Neural cell (in vitro differentiated cells): ENCODE measurements at regions not wholly inside any gene's neighbourhood (a gene's known extent, or its start where the extent isn't known, plus 50 kb on each side); places are given as distances from the start of the nearest gene placed in this dataset.

Experiments used
- H2AFZ ChIP-seq: fragments of 200-600, 300-800 bp; sonication (generic), shearing (Covaris generic); 2 replicates; pipeline ENCODE4 v1.6.0; 2014; ENCODE audit warnings: low read depth, mild to moderate bottlenecking, antibody characterized with exemption, low read length, moderate library complexity
- H3F3A ChIP-seq: fragments of 200-600 bp; shearing (Covaris generic); 2 replicates; pipeline ENCODE4 v1.6.1; 2016; ENCODE audit warnings: mild to moderate bottlenecking, moderate library complexity, mixed read lengths, antibody characterized with exemption, low read length; ENCODE audit not compliant: insufficient read depth, poor library complexity, severe bottlenecking
- H3K27ac ChIP-seq: fragments of 200-600, 300-800 bp; sonication (generic), shearing (Covaris generic); 2 replicates; pipeline ENCODE4 v1.5.1; 2014; ENCODE audit warnings: mild to moderate bottlenecking, low read length, moderate library complexity
- H3K27me3 ChIP-seq: fragments of 300-800, 200-600 bp; sonication (generic), shearing (Covaris generic); 2 replicates; pipeline ENCODE4 v1.6.0; 2014; ENCODE audit warnings: mild to moderate bottlenecking, low read depth, low read length, moderate library complexity; ENCODE audit not compliant: insufficient read depth
- H3K36me3 ChIP-seq: fragments of 300-800, 200-600 bp; sonication (generic), shearing (Covaris generic); 2 replicates; pipeline ENCODE4 v1.5.1; 2014; ENCODE audit warnings: mild to moderate bottlenecking, antibody characterized with exemption, low read length, moderate library complexity; ENCODE audit not compliant: insufficient read depth
- H3K4me2 ChIP-seq: fragments of 300-800, 200-600 bp; sonication (generic), shearing (Covaris generic); 2 replicates; pipeline ENCODE4 v1.6.0; 2014; ENCODE audit warnings: mild to moderate bottlenecking, low read length
- H3K4me3 ChIP-seq: fragments of 300-800, 200-600 bp; sonication (generic), shearing (Covaris generic); 2 replicates; pipeline ENCODE4 v1.5.1; 2014; ENCODE audit warnings: mild to moderate bottlenecking, low read length, moderate library complexity
- H3K79me2 ChIP-seq: fragments of 200-600 bp; shearing (Covaris generic); replicated peaks from 2 replicates; pipeline ENCODE4 v1.6.0; 2014; ENCODE audit warnings: mild to moderate bottlenecking, low read length, moderate library complexity; ENCODE audit not compliant: insufficient read depth
- H3K9ac ChIP-seq: fragments of 300-800, 200-600 bp; sonication (generic), shearing (Covaris generic); 2 replicates; pipeline ENCODE4 v1.6.1; 2016; ENCODE audit warnings: mild to moderate bottlenecking, low read length, mixed read lengths
- H3K9me2 ChIP-seq: fragments of 200-600 bp; shearing (Covaris generic); 2 replicates; pipeline ENCODE4 v1.6.1; 2016; ENCODE audit warnings: mild to moderate bottlenecking, low read length, mixed read lengths; ENCODE audit not compliant: insufficient read depth
- H3K9me3 ChIP-seq: fragments of 200-600, 300-800 bp; sonication (generic), shearing (Covaris generic); 2 replicates; pipeline ENCODE4 v1.6.1; 2016; ENCODE audit warnings: mild to moderate bottlenecking, mixed run types, low read length, moderate library complexity, mixed read lengths
- H4K20me1 ChIP-seq: fragments of 200-600 bp; shearing (Covaris generic); 2 replicates; pipeline ENCODE4 v1.6.1; 2016; ENCODE audit warnings: mild to moderate bottlenecking, mixed run types; ENCODE audit not compliant: insufficient read depth
- CTCF ChIP-seq: fragments of 450-650 bp; IDR thresholded peaks from 2 replicates; pipeline ENCODE4 v1.5.1; 2014; ENCODE audit warnings: antibody characterized with exemption, mild to moderate bottlenecking, moderate library complexity; ENCODE audit not compliant: poor library complexity, severe bottlenecking
- EP300 ChIP-seq: fragments of 450-650 bp; conservative IDR thresholded peaks from 2 replicates; pipeline ENCODE4 v1.6.1; 2014; ENCODE audit warnings: antibody characterized with exemption, mild to moderate bottlenecking, moderate library complexity; ENCODE audit not compliant: poor library complexity, severe bottlenecking
- EZH2 ChIP-seq: fragments of 200-600, 300-800 bp; shearing (Covaris generic), sonication (generic); IDR thresholded peaks from 2 replicates; pipeline ENCODE4 v1.6.1; 2014; ENCODE audit warnings: antibody characterized with exemption, low read length, borderline replicate concordance, mild to moderate bottlenecking; ENCODE audit not compliant: insufficient read depth, poor library complexity, severe bottlenecking
- MXI1 ChIP-seq: fragments of 450-650 bp; conservative IDR thresholded peaks from 2 replicates; pipeline ENCODE4 v1.6.1; 2014; ENCODE audit warnings: antibody characterized with exemption, mild to moderate bottlenecking; ENCODE audit not compliant: poor library complexity, severe bottlenecking
- POLR2AphosphoS5 ChIP-seq: IDR thresholded peaks from 2 replicates; pipeline ENCODE4 v1.6.1; 2012
- RAD21 ChIP-seq: fragments of 450-650 bp; conservative IDR thresholded peaks from 2 replicates; pipeline ENCODE4 v1.6.1; 2014; ENCODE audit warnings: antibody characterized with exemption, mild to moderate bottlenecking, moderate library complexity
- REST ChIP-seq: IDR thresholded peaks from 2 replicates; pipeline ENCODE4 v1.6.1; 2012; ENCODE audit warnings: borderline replicate concordance
- SMC3 ChIP-seq: fragments of 450-650 bp; conservative IDR thresholded peaks from 2 replicates; pipeline ENCODE4 v1.6.1; 2014; ENCODE audit warnings: antibody characterized with exemption, mild to moderate bottlenecking, moderate library complexity; ENCODE audit not compliant: poor library complexity
- TAF1 ChIP-seq: IDR thresholded peaks from 2 replicates; pipeline ENCODE4 v1.6.1; 2012; ENCODE audit warnings: low read depth

- Histone ChIP-seq H3K9me3 (no peaks in the 10 kb centered on the region), H3K27me3 (no peaks in the 10 kb centered on the region), H3F3A (no peaks in the 10 kb centered on the region), H3K36me3 (no peaks in the 10 kb centered on the region), H3K4me2 (no peak overlapping the region), H3K79me2 (no peaks in the 10 kb centered on the region), H3K27ac (no peak overlapping the region), H3K9me2 (no peaks in the 10 kb centered on the region), H2AFZ (no peak overlapping the region), H4K20me1 (no peaks in the 10 kb centered on the region), H3K4me3 (no peak overlapping the region), H3K9ac (no peak overlapping the region)
- TF ChIP-seq SMC3 (no peak), POLR2AphosphoS5 (no peak), MXI1 (no peak), RAD21 (no peak), CTCF (no peak), EP300 (no peak), REST (no peak), TAF1 (no peak), EZH2 (no peak)
Measured at GRCh38 chr16:52123842-52124241, 423.1 kb downstream of the TOX3 start.

- H3K9me2 ChIP-seq: no peaks in the 10 kb centered on the region
- no peak overlapping the region for H2AFZ ChIP-seq
- no peak overlapping the region for H3K27ac ChIP-seq
- no peaks in the 10 kb centered on the region for H3K27me3 ChIP-seq
- no peaks in the 10 kb centered on the region for H4K20me1 ChIP-seq
- no peaks in the 10 kb centered on the region for H3K36me3 ChIP-seq
- H3K4me2 ChIP-seq: no peak overlapping the region
- no peaks in the 10 kb centered on the region for H3F3A ChIP-seq
- H3K9me3 ChIP-seq: no peaks in the 10 kb centered on the region
- no peak overlapping the region for H3K9ac ChIP-seq
- no peak for TF ChIP-seq REST
- TF ChIP-seq POLR2AphosphoS5: no peak
- no peak for TF ChIP-seq EZH2
- TF ChIP-seq EP300: no peak
- no peak for TF ChIP-seq SMC3
- TF ChIP-seq MXI1: no peak
- TF ChIP-seq CTCF: no peak
- TF ChIP-seq RAD21: no peak
- no peak overlapping the region for H3K4me3 ChIP-seq
- no peaks in the 10 kb centered on the region for H3K79me2 ChIP-seq
Measured at GRCh38 chr16:52123061-52123839, 423.7 kb downstream of the TOX3 start.
